ENCODE measurements at regions not wholly inside any gene's neighbourhood (a gene's known extent, or its start where the extent isn't known, plus 50 kb on each side); places are given as distances from the start of the nearest gene placed in this dataset.
A peak's percentile ranks its signal among the peaks of the same experiment; 100 is the strongest.

DNA sequence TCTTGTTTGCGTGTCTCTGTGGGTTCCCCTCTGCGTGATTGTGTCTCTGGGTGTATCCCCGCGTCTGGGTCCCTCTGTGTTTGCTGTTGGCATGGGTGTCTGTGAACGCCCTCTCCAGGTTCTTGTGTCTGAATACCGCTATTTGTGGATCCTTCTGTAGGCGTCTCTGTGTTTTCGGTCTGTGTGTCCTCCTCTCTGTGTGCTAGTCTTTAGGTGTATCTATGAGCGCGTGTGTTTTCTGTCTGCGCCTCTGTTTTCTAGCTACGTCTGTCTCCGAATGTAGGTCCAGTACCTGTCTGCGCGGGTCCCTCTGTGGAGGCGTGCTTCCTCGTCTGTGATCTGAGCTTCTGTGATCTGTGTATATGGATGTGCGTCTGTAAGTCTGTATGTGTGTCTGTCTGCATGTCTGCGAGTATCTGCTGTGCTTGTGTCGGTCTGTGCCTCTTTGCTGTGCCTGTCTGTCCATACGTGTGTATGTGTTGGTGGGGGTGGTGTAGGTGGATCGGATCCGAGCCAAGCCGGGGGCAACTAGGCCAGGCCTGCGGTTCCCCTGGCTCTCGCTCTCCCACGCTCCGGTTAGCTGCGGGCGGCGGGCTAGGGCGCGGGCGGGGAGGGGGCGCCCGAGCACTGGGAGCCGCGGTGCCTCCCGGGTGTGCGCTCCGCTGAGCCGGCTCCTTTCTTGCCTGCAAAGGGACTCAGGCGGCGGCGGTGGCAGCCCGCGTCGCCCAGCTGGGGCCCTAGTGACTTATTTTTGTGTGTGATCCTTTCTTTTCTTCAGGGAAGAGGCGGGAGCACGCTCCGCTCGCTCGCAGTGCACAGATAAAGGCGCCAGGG, 105.3 kb upstream of the E2F8 start:
- Histone ChIP-seq H3K36me3 (ENCODE audit: control insufficient read depth, insufficient read depth, low read length) (no peaks in the 10 kb centered on the region), H3K27me3 (ENCODE audit: control insufficient read depth in 2 of 2, insufficient read depth in 2 of 2, low read length in 2 of 2) (peaks cover 28 to 58% of the 10 kb centered on the region in 2 experiments), H3K79me2 (ENCODE audit: control insufficient read depth, insufficient read depth, low read length) (no peaks in the 10 kb centered on the region), H3K27ac (ENCODE audit: extremely low read depth, low read depth, low read length) (no peak overlapping the region), H2AFZ (ENCODE audit: low read depth, low read length) (no peak overlapping the region), H4K20me1 (replicated peaks; ENCODE audit: control insufficient read depth, insufficient read depth, low read length) (0 out of 2 replicates have a peak, but pooled peaks cover 4% of the 10 kb centered on the region), H3K9me1 (ENCODE audit: control insufficient read depth, insufficient read depth, low read length) (no peaks in the 10 kb centered on the region), H3K4me2 (ENCODE audit: insufficient read depth, low read length) (no peak overlapping the region), H3K9me3 (replicated peaks; ENCODE audit: control insufficient read depth, insufficient read depth, low read depth, low read length) (no peaks in the 10 kb centered on the region), H3K4me3 (no peak overlapping the region), H3K4me1 (replicated peaks in 1 of 2; ENCODE audit: control insufficient read depth in 2 of 2, insufficient read depth in 2 of 2, low read length in 2 of 2) (peaks cover 0 to 12% of the 10 kb centered on the region in 2 experiments; a peak in 1 of 5 replicates), H3K9ac (ENCODE audit: insufficient read depth in 1 of 2, low read depth in 2 of 2, low read length in 2 of 2) (no peak overlapping the region)
- no TSS peak for BruUV-seq (replicated peaks)
- WGBS (ENCODE audit: insufficient coverage, low coverage, missing lambda C conversion rate) = 10% methylated on average over 40 of the region's 54 CpGs
- FAIRE-seq = no peak
- in situ Hi-C loops (cut with MboI) = no loop called here
- intact Hi-C loops (cut with micrococcal nuclease) = no loop called here
- peak; percentile 55; the same call in 1 of the 3 replicates for ATAC-seq
- peak in 3 of 4 experiments; percentile 19 to 21 (median 19) for DNase-seq (ENCODE audit: extremely low read depth in 1 of 4, low spot score in 3 of 4)
- ChIA-PET CTCF (ENCODE audit: low intra/inter-chr PET ratio) (no interaction called here), POLR2A (interaction anchor here (1.0 kb wide), 1 partner anchor 29 kb away, joined by 4 read pairs; no protein-coding TSS in a partner anchor)
- TF ChIP-seq EGR1 (conservative IDR thresholded peaks at IDR 0.05) = peak; percentile 39; the same call in 1 of the 2 replicates
- no peak for TF ChIP-seq EZH2 (IDR thresholded peaks at IDR 0.05; ENCODE audit: borderline replicate concordance, low read depth, low read length)

DNA sequence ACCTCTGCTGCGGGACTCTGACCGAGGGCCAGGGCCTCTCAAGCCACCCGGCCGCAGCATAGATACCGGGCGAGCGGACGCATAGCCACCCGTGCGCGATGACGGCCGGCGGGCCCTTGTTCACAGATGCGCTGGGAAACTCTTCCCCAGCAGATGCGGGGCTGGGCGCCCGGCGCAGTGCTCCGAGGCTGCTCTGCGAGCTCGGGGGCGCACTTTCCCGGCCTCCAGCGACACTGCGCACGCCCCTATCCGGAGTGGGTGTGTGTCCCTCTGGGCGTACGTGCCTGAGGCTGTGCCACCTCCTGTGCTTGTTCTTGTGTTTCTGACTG, 104.7 kb upstream of the E2F8 start:
- no peaks in the 10 kb centered on the region for H3K9me3 ChIP-seq (replicated peaks; ENCODE audit: control insufficient read depth, insufficient read depth, low read depth, low read length)
- 38% methylated on average over 17 of the region's 30 CpGs for WGBS (ENCODE audit: insufficient coverage, low coverage, missing lambda C conversion rate)
- no peak overlapping the region for H3K9ac ChIP-seq (ENCODE audit: insufficient read depth in 1 of 2, low read depth in 2 of 2, low read length in 2 of 2)
- no peaks in the 10 kb centered on the region for H3K9me1 ChIP-seq (ENCODE audit: control insufficient read depth, insufficient read depth, low read length)
- ATAC-seq (no peak), DNase-seq (ENCODE audit: extremely low read depth in 1 of 4, low spot score in 3 of 4) (no peak), FAIRE-seq (no peak)
- no peak overlapping the region for H3K4me3 ChIP-seq
- peaks cover 0 to 12% of the 10 kb centered on the region in 2 experiments; a peak in 1 of 5 replicates for H3K4me1 ChIP-seq (replicated peaks in 1 of 2; ENCODE audit: control insufficient read depth in 2 of 2, insufficient read depth in 2 of 2, low read length in 2 of 2)
- H3K27me3 ChIP-seq (ENCODE audit: control insufficient read depth in 2 of 2, insufficient read depth in 2 of 2, low read length in 2 of 2) = peaks cover 27 to 55% of the 10 kb centered on the region in 2 experiments; a peak in 4 of 5 replicates
- no peaks in the 10 kb centered on the region for H3K36me3 ChIP-seq (ENCODE audit: control insufficient read depth, insufficient read depth, low read length)
- 0 out of 2 replicates have a peak, but pooled peaks cover 4% of the 10 kb centered on the region for H4K20me1 ChIP-seq (replicated peaks; ENCODE audit: control insufficient read depth, insufficient read depth, low read length)
- CTCF ChIA-PET (ENCODE audit: low intra/inter-chr PET ratio) = no interaction called here
- intact Hi-C loops (cut with micrococcal nuclease) = no loop called here
- POLR2A ChIA-PET = no interaction called here
- H3K79me2 ChIP-seq (ENCODE audit: control insufficient read depth, insufficient read depth, low read length) = no peaks in the 10 kb centered on the region
- BruUV-seq (replicated peaks) = no TSS peak
- in situ Hi-C loops (cut with MboI) = no loop called here
- H3K27ac ChIP-seq (ENCODE audit: extremely low read depth, low read depth, low read length) = no peak overlapping the region
- H3K4me2 ChIP-seq (ENCODE audit: insufficient read depth, low read length) = no peak overlapping the region
- H2AFZ ChIP-seq (ENCODE audit: low read depth, low read length) = no peak overlapping the region
- TF ChIP-seq ZNF398 (CRISPR knock-in tag; IDR thresholded peaks at IDR 0.05) = no peak
- TF ChIP-seq ZNF696 (CRISPR knock-in tag; conservative IDR thresholded peaks at IDR 0.05) = no peak
- no peak for TF ChIP-seq ZNF79 (CRISPR knock-in tag; IDR thresholded peaks at IDR 0.05; ENCODE audit: low read depth)
- TF ChIP-seq KDM4B (IDR thresholded peaks at IDR 0.05; ENCODE audit: borderline replicate concordance in 2 of 2, low read depth in 1 of 2) = no peak
- no peak for TF ChIP-seq HES1 (IDR thresholded peaks at IDR 0.05; ENCODE audit: low read depth)
- no peak for TF ChIP-seq ZNF589 (CRISPR knock-in tag; IDR thresholded peaks at IDR 0.05; ENCODE audit: low read depth)
- no peak for TF ChIP-seq BMI1 (IDR thresholded peaks at IDR 0.05; ENCODE audit: low read length)
